HG02588 (cell line): ENCODE measurements at regions not wholly inside any gene's neighbourhood (a gene's known extent, or its start where the extent isn't known, plus 50 kb on each side); places are given as distances from the start of the nearest gene placed in this dataset.

Source experiments
- ATAC-seq: cut with Tn5 transposase; IDR thresholded peaks from one replicate; pipeline ENCODE4 v1.9.1; 2021; ENCODE audit warnings: mild to moderate bottlenecking, moderate library complexity; ENCODE audit not compliant: unreplicated experiment

GRCh38 chr3:25306066-25306465 lies 122.0 kb upstream of the RARB start:
- no peak for ATAC-seq

- no peak for ATAC-seq
Measured at GRCh38 chr3:25306705-25307104, 121.4 kb upstream of the RARB start.

- no peak for ATAC-seq
Measured at GRCh38 chr3:25313286-25313685, 114.8 kb upstream of the RARB start.

GRCh38 chr3:25324954-25325655 lies 103.0 kb upstream of the RARB start:
- no peak for ATAC-seq

GRCh38 chr3:25335356-25335755 lies 92.7 kb upstream of the RARB start:
- ATAC-seq, result no peak

GRCh38 chr3:25338158-25338725 lies 89.8 kb upstream of the RARB start:
- ATAC-seq, result no peak

GRCh38 chr3:25339225-25339624 lies 88.8 kb upstream of the RARB start:
- ATAC-seq, result no peak

GRCh38 chr3:25344670-25345069 lies 83.4 kb upstream of the RARB start:
- no peak for ATAC-seq

GRCh38 chr3:25349095-25349494 lies 79.0 kb upstream of the RARB start:
- no peak for ATAC-seq

- ATAC-seq, result no peak
Measured at GRCh38 chr3:25349828-25350724, 78.0 kb upstream of the RARB start.

- no peak for ATAC-seq
Measured at GRCh38 chr3:25350725-25351114, 77.3 kb upstream of the RARB start.

GRCh38 chr3:25354071-25354470 lies 74.0 kb upstream of the RARB start:
- ATAC-seq, result no peak

- ATAC-seq, result no peak
Measured at GRCh38 chr3:25355034-25355885, 72.8 kb upstream of the RARB start.

- ATAC-seq, result no peak
Measured at GRCh38 chr3:25355998-25356397, 72.1 kb upstream of the RARB start.

- ATAC-seq, result no peak
Measured at GRCh38 chr3:25362118-25362517, 65.9 kb upstream of the RARB start.

- no peak for ATAC-seq
Measured at GRCh38 chr3:25365636-25366035, 62.4 kb upstream of the RARB start.

- no peak for ATAC-seq
Measured at GRCh38 chr3:25367025-25367424, 61.0 kb upstream of the RARB start.

GRCh38 chr3:25372167-25372566 lies 55.9 kb upstream of the RARB start:
- ATAC-seq, result no peak

- ATAC-seq, result no peak
Measured at GRCh38 chr3:25376340-25376739, 51.7 kb upstream of the RARB start.

GRCh38 chr3:25377042-25377441 lies 51.0 kb upstream of the RARB start:
- ATAC-seq, result no peak
